Hypothalamus (tissue), 51 donors: ENCODE measurements at regions not wholly inside any gene's neighbourhood (a gene's known extent, or its start where the extent isn't known, plus 50 kb on each side); places are given as distances from the start of the nearest gene placed in this dataset.

ENCODE experiments used
- DNase-seq, 51 donors: peaks; one replicate each; lab custom pipeline; 2025; lab: John Stamatoyannopoulos, UW

- no peak for DNase-seq
Measured at GRCh38 chr2:198825534-198825933, 632.2 kb downstream of the SATB2 start.

- no peak for DNase-seq
Measured at GRCh38 chr2:198817536-198817935, 640.2 kb downstream of the SATB2 start.

GRCh38 chr2:198815626-198816025 is 642.1 kb downstream of the SATB2 start:
- no peak for DNase-seq

GRCh38 chr2:198811198-198811597 is 646.5 kb downstream of the SATB2 start:
- DNase-seq = no peak

- DNase-seq = no peak
Measured at GRCh38 chr2:198809976-198810375, 647.8 kb downstream of the SATB2 start.

GRCh38 chr2:198807131-198807530 is 650.6 kb downstream of the SATB2 start:
- DNase-seq = no peak

- DNase-seq = no peak
Measured at GRCh38 chr2:198795419-198795818, 662.3 kb downstream of the SATB2 start.

GRCh38 chr2:198791623-198792022 is 666.1 kb downstream of the SATB2 start:
- DNase-seq = no peak

- DNase-seq = no peak
Measured at GRCh38 chr2:198788676-198789075, 669.1 kb downstream of the SATB2 start.

GRCh38 chr2:198782734-198783133 is 675.0 kb downstream of the SATB2 start:
- no peak for DNase-seq

- no peak for DNase-seq
Measured at GRCh38 chr2:198776616-198777406, 680.9 kb downstream of the SATB2 start.

GRCh38 chr2:198775737-198776136 is 682.0 kb downstream of the SATB2 start:
- no peak for DNase-seq

- no peak for DNase-seq
Measured at GRCh38 chr2:198774576-198774975, 683.2 kb downstream of the SATB2 start.

GRCh38 chr2:198767694-198768093 is 690.0 kb downstream of the SATB2 start:
- DNase-seq = no peak

GRCh38 chr2:198763793-198764192 is 693.9 kb downstream of the SATB2 start:
- DNase-seq = no peak

GRCh38 chr2:198762441-198762840 is 695.3 kb downstream of the SATB2 start:
- DNase-seq = no peak

- DNase-seq = no peak
Measured at GRCh38 chr2:198757069-198757468, 700.7 kb downstream of the SATB2 start.

- DNase-seq = no peak
Measured at GRCh38 chr2:198756166-198756565, 701.6 kb downstream of the SATB2 start.

GRCh38 chr2:198753101-198753500 is 704.6 kb downstream of the SATB2 start:
- DNase-seq = no peak

- DNase-seq = no peak
Measured at GRCh38 chr2:198749364-198749763, 708.4 kb downstream of the SATB2 start.

GRCh38 chr2:198731842-198732399 is 725.8 kb downstream of the SATB2 start:
- no peak for DNase-seq

- DNase-seq = no peak
Measured at GRCh38 chr2:198720266-198720665, 737.5 kb downstream of the SATB2 start.

GRCh38 chr2:198717451-198717850 is 740.3 kb downstream of the SATB2 start:
- DNase-seq = no peak
